GM12878 (cell line): ENCODE measurements at regions not wholly inside any gene's neighbourhood (a gene's known extent, or its start where the extent isn't known, plus 50 kb on each side); places are given as distances from the start of the nearest gene placed in this dataset.

Experiments
- ATAC-seq: fragments of 200-7000 bp; cut with Tn5 transposase; 3 replicates; pipeline ENCODE4 v1.9.1; 2020; ENCODE audit warnings: mild to moderate bottlenecking, moderate library complexity
- BruUV-seq: library from RNA; stranded (reverse); fragments of 400-500 nt; replicated peaks from 2 replicates; lab custom pipeline; 2021; lab: Mats Ljungman, UMichigan
- CTCF ChIA-PET: fragments of 300-600 bp; sonication (Branson Sonifier 250); formaldehyde crosslinking; extraction: SDS; loops from one replicate; lab custom pipeline; 2021; ENCODE audit warnings: inconsistent platforms; lab: Yijun Ruan, JAX
- POLR2A ChIA-PET: fragments of 350-600 bp; formaldehyde crosslinking; extraction: SDS; loops from one replicate; lab custom pipeline; 2021; ENCODE audit warnings: inconsistent platforms; lab: Charles Lee
- RAD21 ChIA-PET: fragments of 300-600 bp; sonication (Branson Sonifier 250); formaldehyde crosslinking; loops from one replicate; lab custom pipeline; 2023; ENCODE audit warnings: antibody characterized with exemption; ENCODE audit not compliant: unreplicated experiment; lab: Charles Lee
- SMC1A ChIA-PET: fragments of 300-600 bp; sonication (Branson Sonifier 250); formaldehyde crosslinking; loops from one replicate; lab custom pipeline; 2023; ENCODE audit not compliant: unreplicated experiment, uncharacterized antibody; lab: Charles Lee
- DNase-seq: peaks from one replicate; pipeline ENCODE4 v3.0.0-alpha.2; 2011; ENCODE audit warnings: low read depth, low spot score
- FAIRE-seq: peaks from 3 replicates; lab custom pipeline; 2011; peaks lifted over from hg19 to GRCh38; lab: Jason Lieb, UNC
- H2AFZ ChIP-seq: 2 replicates; pipeline ENCODE4 v1.6.0; 2011; ENCODE audit warnings: low read depth, low read length, control low read depth; ENCODE audit not compliant: control insufficient read depth
- H3K27ac ChIP-seq: 2 replicates; pipeline ENCODE4 v1.5.1; 2011; ENCODE audit warnings: control low read depth; ENCODE audit not compliant: control insufficient read depth, insufficient read depth
- H3K27me3 ChIP-seq, 2 experiments: replicated peaks in 1 of 2; 2 replicates each; pipeline versions ENCODE4 v1.6.0 to v1.6.1; 2011; ENCODE audit warnings: low read length in 1 of 2; ENCODE audit not compliant: control insufficient read depth in 2 of 2, insufficient read depth in 2 of 2
- H3K36me3 ChIP-seq, 2 experiments: 2 replicates each; pipeline ENCODE4 v1.5.1; 2011; ENCODE audit warnings: low read length in 1 of 2; ENCODE audit not compliant: control insufficient read depth in 2 of 2, insufficient read depth in 2 of 2
- H3K4me1 ChIP-seq: 2 replicates; pipeline ENCODE4 v1.6.1; 2011; ENCODE audit warnings: mild to moderate bottlenecking, low read length, moderate library complexity, mixed read lengths; ENCODE audit not compliant: control insufficient read depth, insufficient read depth
- H3K4me2 ChIP-seq: 2 replicates; pipeline ENCODE4 v1.6.0; 2011; ENCODE audit warnings: control low read depth; ENCODE audit not compliant: control insufficient read depth, insufficient read depth
- H3K4me3 ChIP-seq: fragments of 200-600 bp; sonication (generic); 2 replicates; pipeline ENCODE4 v1.5.1; 2016
- H3K79me2 ChIP-seq: 2 replicates; pipeline ENCODE4 v1.6.0; 2011; ENCODE audit warnings: low read length; ENCODE audit not compliant: control insufficient read depth, insufficient read depth
- H3K9ac ChIP-seq: 2 replicates; pipeline ENCODE4 v1.8.0; 2011; ENCODE audit warnings: low read length, control low read depth, mixed read lengths; ENCODE audit not compliant: control insufficient read depth, insufficient read depth
- H3K9me3 ChIP-seq: replicated peaks from 3 replicates; pipeline ENCODE4 v1.5.1; 2011; ENCODE audit warnings: mild to moderate bottlenecking, low read length; ENCODE audit not compliant: control insufficient read depth, insufficient read depth
- H4K20me1 ChIP-seq: 2 replicates; pipeline ENCODE4 v1.6.0; 2011; ENCODE audit not compliant: control insufficient read depth, insufficient read depth
- ASH2L ChIP-seq: fragments of 300-600, 200-600 bp; sonication (generic); IDR thresholded peaks from 2 replicates; pipeline ENCODE4 v1.6.1; 2017; ENCODE audit warnings: low read depth, mild to moderate bottlenecking, borderline replicate concordance
- ATF2 ChIP-seq: IDR thresholded peaks from 2 replicates; pipeline ENCODE4 v1.6.1; 2012; ENCODE audit warnings: low read length, inconsistent platforms
- BCL11A ChIP-seq: IDR thresholded peaks from 2 replicates; pipeline ENCODE4 v1.6.1; 2011; ENCODE audit warnings: low read depth, low read length
- CHD1 ChIP-seq: IDR thresholded peaks from 2 replicates; pipeline ENCODE4 v1.6.1; 2012; ENCODE audit warnings: low read depth, low read length, improper control_type of control experiment
- ESRRA ChIP-seq: IDR thresholded peaks from 2 replicates; pipeline ENCODE4 v1.6.1; 2012; ENCODE audit warnings: mild to moderate bottlenecking, low read length, improper control_type of control experiment
- EZH2 ChIP-seq: IDR thresholded peaks from 2 replicates; pipeline ENCODE4 v1.6.1; 2012; ENCODE audit warnings: low read depth, mild to moderate bottlenecking, control low read depth, inconsistent platforms, low read length, borderline replicate concordance; ENCODE audit not compliant: control insufficient read depth
- HSF1 ChIP-seq: fragments of 150-350 bp; IDR thresholded peaks from 2 replicates; pipeline ENCODE4 v1.6.1; 2014; ENCODE audit warnings: mild to moderate bottlenecking, low read depth, low read length
- JUND ChIP-seq: IDR thresholded peaks from 2 replicates; pipeline ENCODE4 v1.6.1; 2012; ENCODE audit warnings: low read depth, mild to moderate bottlenecking, low read length, improper control_type of control experiment, moderate library complexity
- KDM1A ChIP-seq: fragments of 200-600 bp; sonication (generic); IDR thresholded peaks from 2 replicates; pipeline ENCODE4 v1.6.1; 2016; ENCODE audit warnings: borderline replicate concordance
- MEF2A ChIP-seq: IDR thresholded peaks from 2 replicates; pipeline ENCODE4 v1.6.1; 2011; ENCODE audit warnings: low read depth, mild to moderate bottlenecking, low read length, moderate library complexity; ENCODE audit not compliant: insufficient read depth
- NBN ChIP-seq: fragments of 450-650 bp; IDR thresholded peaks from 2 replicates; pipeline ENCODE4 v1.6.1; 2016
- PAX8 ChIP-seq: fragments of 450-650 bp; IDR thresholded peaks from 2 replicates; pipeline ENCODE4 v1.6.1; 2017; ENCODE audit warnings: mild to moderate bottlenecking, moderate library complexity
- PML ChIP-seq: IDR thresholded peaks from 2 replicates; pipeline ENCODE4 v1.6.1; 2012; ENCODE audit warnings: low read length, inconsistent platforms
- POLR2AphosphoS2 ChIP-seq: IDR thresholded peaks from 2 replicates; pipeline ENCODE4 v1.6.1; 2011; ENCODE audit warnings: low read depth, mild to moderate bottlenecking, low read length, improper control_type of control experiment, moderate library complexity
- RAD21 ChIP-seq: IDR thresholded peaks from 2 replicates; pipeline ENCODE4 v1.6.1; 2011; ENCODE audit warnings: mild to moderate bottlenecking, low read depth, low read length, moderate library complexity; ENCODE audit not compliant: insufficient read depth
- STAT1 ChIP-seq: fragments of 450-650 bp; conservative IDR thresholded peaks from 2 replicates; pipeline ENCODE4 v1.6.1; 2014; ENCODE audit warnings: antibody characterized with exemption, mild to moderate bottlenecking
- USF1 ChIP-seq: IDR thresholded peaks from 2 replicates; pipeline ENCODE4 v1.6.1; 2011; ENCODE audit warnings: borderline replicate concordance, low read depth, mild to moderate bottlenecking, moderate library complexity, mixed read lengths, low read length; ENCODE audit not compliant: insufficient read depth; ENCODE audit errors: extremely low read length
- ZNF274 ChIP-seq: IDR thresholded peaks from one replicate; pipeline ENCODE4 v1.8.0; 2011; ENCODE audit not compliant: insufficient read length, insufficient read depth
- ZNF687 ChIP-seq: fragments of 450-650 bp; IDR thresholded peaks from 2 replicates; pipeline ENCODE4 v1.6.1; 2017; ENCODE audit warnings: mild to moderate bottlenecking, moderate library complexity
- WGBS: methylation state at CpG from one replicate; pipeline ENCODE4 v1.1.6; 2016; ENCODE audit warnings: low lambda C conversion rate; ENCODE audit not compliant: insufficient replicate concordance, insufficient coverage; ENCODE audit errors: missing lambda C conversion rate; 5-methylcytosine and 5-hydroxymethylcytosine counted together
- in situ Hi-C: fragments of 300-500 bp; cut with MboI; formaldehyde crosslinking; loops from 9 replicates; pipeline ENCODE4 v1.14.3; 2018; ENCODE audit warnings: mixed read lengths
- intact Hi-C: fragments of 100-400 bp; cut with micrococcal nuclease; formaldehyde crosslinking; loops from one replicate; pipeline ENCODE4 v1.14.2; 2022; ENCODE audit not compliant: unreplicated experiment

- TF ChIP-seq HSF1 (no peak), MEF2A (no peak), PAX8 (no peak), RAD21 (no peak), EZH2 (no peak), ATF2 (no peak), NBN (no peak), POLR2AphosphoS2 (no peak), STAT1 (no peak)
Measured at GRCh38 chr3:144380849-144381248, 409.2 kb downstream of the DIPK2A start (continued).

GRCh38 chr3:144381607-144382006, 410.0 kb downstream of the DIPK2A start:
- POLR2A ChIA-PET, result no interaction called here
- 75% methylated on average over 3 of the region's 3 CpGs for WGBS
- no peak overlapping the region for H2AFZ ChIP-seq
- no peak for ATAC-seq
- DNase-seq, result no peak
- no peak overlapping the region for H3K27ac ChIP-seq
- H3K4me3 ChIP-seq, result no peak overlapping the region
- CTCF ChIA-PET, result no interaction called here
- FAIRE-seq, result no peak
- H3K27me3 ChIP-seq, result no peaks in the 10 kb centered on the region
- in situ Hi-C loops (no loop called here), intact Hi-C loops (no loop called here)
- no TSS peak for BruUV-seq
- no peaks in the 10 kb centered on the region for H3K9me3 ChIP-seq
- no peaks in the 10 kb centered on the region for H3K79me2 ChIP-seq
- H3K4me2 ChIP-seq, result no peak overlapping the region
- H3K9ac ChIP-seq, result no peak overlapping the region
- RAD21 ChIA-PET, result no interaction called here
- H4K20me1 ChIP-seq, result no peaks in the 10 kb centered on the region
- no peaks in the 10 kb centered on the region for H3K4me1 ChIP-seq
- SMC1A ChIA-PET, result no interaction called here
- no peaks in the 10 kb centered on the region for H3K36me3 ChIP-seq
- TF ChIP-seq ZNF687 (no peak), ESRRA (no peak), JUND (no peak), USF1 (no peak), ASH2L (no peak), PML (no peak), CHD1 (no peak), ZNF274 (no peak), KDM1A (no peak), BCL11A (no peak)
